HepG2 (cell line): ENCODE measurements at regions not wholly inside any gene's neighbourhood (a gene's known extent, or its start where the extent isn't known, plus 50 kb on each side); places are given as distances from the start of the nearest gene placed in this dataset.

Experiments
- BATF2 ChIP-seq: sonication (generic); formaldehyde crosslinking; IDR thresholded peaks from 2 replicates; pipeline ENCODE4 v1.8.0; 2022; ENCODE audit warnings: mild to moderate bottlenecking, missing genetic modification reagents, moderate library complexity
- BCL6 ChIP-seq: IDR thresholded peaks from 2 replicates; pipeline ENCODE4 v1.6.1; 2016; ENCODE audit warnings: missing genetic modification reagents, missing compliant biosample characterization
- CBX2 ChIP-seq, 2 experiments: fragments of 200-600 bp in 1 of 2; sonication (generic); formaldehyde crosslinking in 1 of 2; IDR thresholded peaks; 2 replicates each; pipeline versions ENCODE4 v1.7.0 to v1.8.1; 2018 to 2022; ENCODE audit warnings: low read depth in 2 of 2, low read length in 1 of 2, mild to moderate bottlenecking in 1 of 2, missing genetic modification reagents in 1 of 2
- EHMT2 ChIP-seq: fragments of 200-600 bp; sonication (generic); IDR thresholded peaks from 2 replicates; pipeline ENCODE4 v1.7.0; 2017; ENCODE audit warnings: antibody characterized with exemption, low read depth, low read length, borderline replicate concordance
- ESRRA ChIP-seq: sonication (generic); formaldehyde crosslinking; IDR thresholded peaks from 2 replicates; pipeline ENCODE4 v1.5.1; 2020; ENCODE audit warnings: mild to moderate bottlenecking, low read depth, missing genetic modification reagents
- HMGXB4 ChIP-seq, 2 experiments: sonication (generic) in 1 of 2; formaldehyde crosslinking in 1 of 2; IDR thresholded peaks; 2 replicates each; pipeline versions ENCODE4 v1.4.0 to v1.6.1; 2018 to 2020; ENCODE audit warnings: missing genetic modification reagents in 2 of 2, borderline replicate concordance in 1 of 2, low read depth in 1 of 2, mild to moderate bottlenecking in 1 of 2, missing biosample characterization in 1 of 2
- KDM1A ChIP-seq: IDR thresholded peaks from 2 replicates; pipeline ENCODE4 v1.6.1; 2016; ENCODE audit warnings: missing compliant biosample characterization
- MIER3 ChIP-seq: IDR thresholded peaks from 2 replicates; pipeline ENCODE4 v1.6.1; 2016; ENCODE audit warnings: missing compliant biosample characterization, borderline replicate concordance
- PHF21A ChIP-seq: sonication (generic); formaldehyde crosslinking; IDR thresholded peaks from 2 replicates; pipeline ENCODE4 v1.5.0; 2020; ENCODE audit warnings: mild to moderate bottlenecking, missing genetic modification reagents
- PLSCR1 ChIP-seq: sonication (generic); formaldehyde crosslinking; IDR thresholded peaks from 2 replicates; pipeline ENCODE4 v1.5.0; 2020; ENCODE audit warnings: missing genetic modification reagents, mild to moderate bottlenecking, borderline replicate concordance
- SALL1 ChIP-seq: sonication (generic); formaldehyde crosslinking; IDR thresholded peaks from 2 replicates; pipeline ENCODE4 v1.8.0; 2022; ENCODE audit warnings: mild to moderate bottlenecking, missing genetic modification reagents
- SMAD3 ChIP-seq: sonication (generic); formaldehyde crosslinking; IDR thresholded peaks from 2 replicates; pipeline ENCODE4 v1.4.0; 2020; ENCODE audit warnings: missing genetic modification reagents
- SMC3 ChIP-seq: IDR thresholded peaks from 2 replicates; pipeline ENCODE4 v1.6.1; 2011; ENCODE audit warnings: low read length, improper control_type of control experiment
- STAG1 ChIP-seq: sonication (generic); formaldehyde crosslinking; IDR thresholded peaks from 2 replicates; pipeline ENCODE4 v1.4.0; 2020; ENCODE audit warnings: missing genetic modification reagents
- ZBTB49 ChIP-seq: sonication (generic); formaldehyde crosslinking; IDR thresholded peaks from 2 replicates; pipeline ENCODE4 v1.4.0; 2020; ENCODE audit warnings: missing genetic modification reagents, borderline replicate concordance
- ZNF205 ChIP-seq: IDR thresholded peaks from 2 replicates; pipeline ENCODE4 v1.6.1; 2018; ENCODE audit warnings: missing biosample characterization, missing genetic modification reagents
- ZNF264 ChIP-seq: sonication (generic); formaldehyde crosslinking; IDR thresholded peaks from 2 replicates; pipeline ENCODE4 v1.4.0; 2020; ENCODE audit warnings: missing genetic modification reagents
- ZNF574 ChIP-seq: sonication (generic); formaldehyde crosslinking; IDR thresholded peaks from 2 replicates; pipeline ENCODE4 v1.4.0; 2020; ENCODE audit warnings: missing genetic modification reagents
- ZNF605 ChIP-seq: sonication (generic); formaldehyde crosslinking; IDR thresholded peaks from 2 replicates; pipeline ENCODE4 v1.8.0; 2022; ENCODE audit warnings: mild to moderate bottlenecking, missing genetic modification reagents
- ZNF75D ChIP-seq: sonication (generic); formaldehyde crosslinking; IDR thresholded peaks from 2 replicates; pipeline ENCODE4 v1.8.1; 2023; ENCODE audit warnings: missing genetic modification reagents, mild to moderate bottlenecking, borderline replicate concordance
- ZNF766 ChIP-seq: sonication (generic); formaldehyde crosslinking; IDR thresholded peaks from 2 replicates; pipeline ENCODE4 v1.5.0; 2020; ENCODE audit warnings: missing genetic modification reagents, borderline replicate concordance

- 0 out of 2 replicates have a peak, but pooled peaks have one; percentile 11 for TF ChIP-seq BCL6 (CRISPR knock-in tag)
- TF ChIP-seq ZBTB49 (CRISPR knock-in tag): no peak
- TF ChIP-seq SMAD3 (CRISPR knock-in tag): no peak
- TF ChIP-seq ESRRA: no peak
- TF ChIP-seq BATF2 (CRISPR knock-in tag): no peak
- TF ChIP-seq ZNF766 (CRISPR knock-in tag): no peak
- TF ChIP-seq STAG1 (CRISPR knock-in tag): peak; percentile 78
- TF ChIP-seq HMGXB4 (CRISPR knock-in tag; IDR thresholded peaks at IDR 0.05; ENCODE audit: borderline replicate concordance in 1 of 2, low read depth in 1 of 2): peak in 1 of 2 experiments; percentile 47; a peak in 1 of 4 replicates
- no peak for TF ChIP-seq PHF21A (CRISPR knock-in tag)
- no peak for TF ChIP-seq KDM1A
- TF ChIP-seq ZNF605: no peak
- no peak for TF ChIP-seq ZNF75D (CRISPR knock-in tag)
- no peak for TF ChIP-seq SALL1 (CRISPR knock-in tag)
- TF ChIP-seq PLSCR1: no peak
- TF ChIP-seq CBX2 (IDR thresholded peaks at IDR 0.05; ENCODE audit: low read depth, low read length): no peak
- no peak for TF ChIP-seq CBX2 (CRISPR knock-in tag; IDR thresholded peaks at IDR 0.05; ENCODE audit: low read depth)
- TF ChIP-seq SMC3: peak; percentile 67
- no peak for TF ChIP-seq EHMT2
- no peak for TF ChIP-seq ZNF205 (CRISPR knock-in tag)
- TF ChIP-seq ZNF574 (CRISPR knock-in tag): no peak
- no peak for TF ChIP-seq ZNF264 (CRISPR knock-in tag)
- TF ChIP-seq MIER3 (CRISPR knock-in tag): no peak
Measured at GRCh38 chr1:168637350-168637991, 61.1 kb downstream of the XCL1 start (continued).
